ENCODE measurements at regions not wholly inside any gene's neighbourhood (a gene's known extent, or its start where the extent isn't known, plus 50 kb on each side); places are given as distances from the start of the nearest gene placed in this dataset.

DNA sequence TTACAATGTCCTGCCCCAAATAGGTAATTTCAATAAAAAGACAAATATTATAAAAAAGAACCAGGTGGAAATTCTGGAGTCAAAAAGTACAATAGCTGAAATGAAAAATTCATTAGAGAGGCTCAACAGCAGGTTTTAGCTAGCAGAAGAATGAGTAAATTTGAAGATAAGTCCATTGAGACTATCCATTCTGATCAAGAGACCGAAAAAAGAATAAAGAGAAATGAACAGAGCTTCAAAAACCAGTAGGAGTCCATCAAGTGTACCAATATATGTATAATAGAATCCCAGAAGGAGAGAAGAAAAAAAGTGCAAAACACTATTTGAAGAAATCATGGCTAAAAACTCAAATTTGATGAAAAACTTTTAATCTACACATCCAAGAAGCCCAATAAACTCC lies 60.5 kb upstream of the POMGNT2 start:
- TF ChIP-seq, protein P1, sequence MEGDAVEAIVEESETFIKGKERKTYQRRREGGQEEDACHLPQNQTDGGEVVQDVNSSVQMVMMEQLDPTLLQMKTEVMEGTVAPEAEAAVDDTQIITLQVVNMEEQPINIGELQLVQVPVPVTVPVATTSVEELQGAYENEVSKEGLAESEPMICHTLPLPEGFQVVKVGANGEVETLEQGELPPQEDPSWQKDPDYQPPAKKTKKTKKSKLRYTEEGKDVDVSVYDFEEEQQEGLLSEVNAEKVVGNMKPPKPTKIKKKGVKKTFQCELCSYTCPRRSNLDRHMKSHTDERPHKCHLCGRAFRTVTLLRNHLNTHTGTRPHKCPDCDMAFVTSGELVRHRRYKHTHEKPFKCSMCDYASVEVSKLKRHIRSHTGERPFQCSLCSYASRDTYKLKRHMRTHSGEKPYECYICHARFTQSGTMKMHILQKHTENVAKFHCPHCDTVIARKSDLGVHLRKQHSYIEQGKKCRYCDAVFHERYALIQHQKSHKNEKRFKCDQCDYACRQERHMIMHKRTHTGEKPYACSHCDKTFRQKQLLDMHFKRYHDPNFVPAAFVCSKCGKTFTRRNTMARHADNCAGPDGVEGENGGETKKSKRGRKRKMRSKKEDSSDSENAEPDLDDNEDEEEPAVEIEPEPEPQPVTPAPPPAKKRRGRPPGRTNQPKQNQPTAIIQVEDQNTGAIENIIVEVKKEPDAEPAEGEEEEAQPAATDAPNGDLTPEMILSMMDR (conservative IDR thresholded peaks at IDR 0.05 in 1 of 2, IDR thresholded peaks at IDR 0.05 in 1 of 2; ENCODE audit: extremely low read depth in 1 of 2, insufficient read depth in 1 of 2, low read depth in 1 of 2, low read length in 2 of 2): no peak
- TF ChIP-seq EZH2 (IDR thresholded peaks at IDR 0.05; ENCODE audit: borderline replicate concordance, low read length): no peak

Data from mammary epithelial cell (primary cell).